Ecto neural progenitor cell (in vitro differentiated cells): ENCODE measurements at regions not wholly inside any gene's neighbourhood (a gene's known extent, or its start where the extent isn't known, plus 50 kb on each side); places are given as distances from the start of the nearest gene placed in this dataset.
"Not testable (repeated sequence)": the region's sequence is repeated elsewhere in the genome, so short reads cannot be mapped to it uniquely, and the experiment has no call there.

ENCODE experiments used
- DNase-seq: peaks from one replicate; pipeline ENCODE4 v3.0.0-alpha.2; 2018; ENCODE audit warnings: low spot score

DNA sequence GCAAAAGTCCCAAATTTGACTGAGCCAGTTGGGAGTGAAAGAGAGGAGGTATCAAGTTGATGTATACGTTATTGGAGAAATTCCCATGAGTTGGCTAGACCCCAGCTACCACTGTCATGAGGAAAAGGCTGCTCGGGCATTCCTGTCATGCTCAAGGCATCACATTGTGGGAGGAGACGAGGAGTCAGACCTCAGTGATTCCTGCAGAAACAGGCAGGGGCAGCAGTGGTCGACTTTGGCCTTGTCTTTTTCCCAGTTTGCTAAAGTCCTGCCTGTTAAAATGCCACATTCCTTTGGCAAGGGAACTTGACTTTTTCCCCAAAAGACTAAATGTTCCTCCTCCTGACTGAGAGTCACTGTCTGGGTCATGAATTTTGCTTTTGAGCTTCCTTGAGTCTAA lies 295.5 kb upstream of the HS3ST5 start:
- DNase-seq, result no peak

DNA sequence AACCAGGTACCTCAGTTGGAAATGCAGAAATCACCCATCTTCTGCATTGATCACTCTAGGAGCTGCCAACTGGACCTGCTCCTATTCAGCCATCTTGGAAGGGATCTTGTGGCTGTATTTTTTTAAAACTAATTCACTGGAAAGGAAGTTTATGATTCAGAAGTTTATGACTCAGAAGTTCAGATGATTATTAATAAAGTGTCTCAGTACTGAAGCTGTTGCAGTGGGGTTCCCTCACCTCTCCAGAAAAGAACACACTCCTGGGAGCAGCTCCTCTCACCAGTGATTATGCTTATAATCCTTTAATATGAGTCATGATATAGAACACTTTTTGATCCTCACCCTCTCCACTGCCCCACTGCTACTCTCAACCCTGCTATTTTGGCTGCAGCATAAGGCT lies 291.2 kb upstream of the HS3ST5 start:
- DNase-seq, result no peak

GRCh38 chr6:114626226-114626625 lies 283.4 kb upstream of the HS3ST5 start:
- DNase-seq, result not testable (repeated sequence)

GRCh38 chr6:114619621-114620200 lies 276.9 kb upstream of the HS3ST5 start:
- no peak for DNase-seq

GRCh38 chr6:114611696-114612095 lies 268.9 kb upstream of the HS3ST5 start:
- no peak for DNase-seq

GRCh38 chr6:114608091-114608490 lies 265.3 kb upstream of the HS3ST5 start:
- DNase-seq, result no peak

GRCh38 chr6:114605656-114606055 lies 262.8 kb upstream of the HS3ST5 start:
- DNase-seq, result no peak

GRCh38 chr6:114600381-114600780 lies 257.6 kb upstream of the HS3ST5 start:
- no peak for DNase-seq

GRCh38 chr6:114595591-114595990 lies 252.8 kb upstream of the HS3ST5 start:
- DNase-seq, result no peak

- no peak for DNase-seq
Observed at GRCh38 chr6:114595186-114595585, 252.4 kb upstream of the HS3ST5 start.

GRCh38 chr6:114592506-114592905 lies 249.7 kb upstream of the HS3ST5 start:
- DNase-seq, result no peak

- DNase-seq, result no peak
Observed at GRCh38 chr6:114588726-114589125, 245.9 kb upstream of the HS3ST5 start.

GRCh38 chr6:114586298-114586697 lies 243.5 kb upstream of the HS3ST5 start:
- DNase-seq, result no peak

GRCh38 chr6:114581293-114581692 lies 238.5 kb upstream of the HS3ST5 start:
- DNase-seq, result no peak

GRCh38 chr6:114580882-114581281 lies 238.1 kb upstream of the HS3ST5 start:
- DNase-seq, result no peak

DNA sequence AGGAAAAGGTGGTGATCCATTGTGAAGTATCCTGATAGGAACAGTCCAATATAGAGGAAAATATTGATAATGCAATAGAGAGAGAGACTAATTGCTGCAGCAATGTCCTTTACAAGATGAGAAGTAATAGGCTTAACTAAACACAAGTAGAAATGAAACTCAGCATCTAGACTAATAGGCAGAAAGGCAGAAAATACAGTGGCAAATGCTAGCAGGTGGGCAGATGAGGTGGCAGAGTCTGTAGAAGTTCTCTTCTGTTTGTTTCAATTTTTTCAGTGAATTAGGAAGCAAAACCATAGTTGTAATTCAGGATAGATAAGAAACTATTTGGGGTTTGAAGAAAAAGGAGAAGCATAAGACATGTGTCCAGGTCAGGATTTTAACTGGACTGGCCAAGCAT lies 236.7 kb upstream of the HS3ST5 start:
- no peak for DNase-seq

DNA sequence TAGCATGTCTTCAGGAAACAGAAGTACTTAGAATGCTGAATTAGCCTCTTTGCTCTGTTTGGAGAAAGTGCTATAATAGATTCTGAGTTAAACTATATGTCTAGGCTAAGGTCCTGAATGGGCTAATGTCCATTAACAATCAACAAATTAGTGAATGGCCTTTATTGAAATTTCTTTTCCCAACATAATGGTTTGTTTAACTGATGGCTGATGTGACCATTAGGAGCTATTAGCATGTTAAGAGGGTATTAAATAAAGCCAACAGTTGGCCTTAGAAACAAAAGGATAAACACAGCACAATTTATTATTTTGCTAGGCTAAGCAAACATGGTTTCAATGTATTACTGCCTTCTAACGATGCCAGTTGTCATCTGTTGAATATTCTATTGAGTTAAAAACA lies 234.3 kb upstream of the HS3ST5 start:
- no peak for DNase-seq

DNA sequence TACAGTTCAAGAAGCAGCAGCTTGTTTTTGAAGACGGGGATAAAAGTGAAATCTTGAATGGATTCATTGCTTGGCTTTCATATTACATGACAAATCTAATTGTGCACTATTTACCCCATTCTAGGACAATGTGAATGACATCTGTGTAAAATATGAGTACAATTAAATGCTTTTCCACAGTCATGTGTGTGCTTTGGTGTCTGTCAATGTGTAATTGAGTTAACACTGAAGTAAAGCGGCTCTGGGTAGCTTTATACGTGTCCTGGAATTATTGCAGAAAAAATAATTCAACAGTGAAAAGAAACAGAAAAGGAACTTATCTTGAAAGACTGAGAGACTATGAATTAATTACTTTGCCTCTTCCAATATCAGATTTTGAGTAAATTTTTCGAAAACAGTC lies 233.5 kb upstream of the HS3ST5 start:
- no peak for DNase-seq

GRCh38 chr6:114569669-114570068 lies 226.8 kb upstream of the HS3ST5 start:
- DNase-seq, result no peak

DNA sequence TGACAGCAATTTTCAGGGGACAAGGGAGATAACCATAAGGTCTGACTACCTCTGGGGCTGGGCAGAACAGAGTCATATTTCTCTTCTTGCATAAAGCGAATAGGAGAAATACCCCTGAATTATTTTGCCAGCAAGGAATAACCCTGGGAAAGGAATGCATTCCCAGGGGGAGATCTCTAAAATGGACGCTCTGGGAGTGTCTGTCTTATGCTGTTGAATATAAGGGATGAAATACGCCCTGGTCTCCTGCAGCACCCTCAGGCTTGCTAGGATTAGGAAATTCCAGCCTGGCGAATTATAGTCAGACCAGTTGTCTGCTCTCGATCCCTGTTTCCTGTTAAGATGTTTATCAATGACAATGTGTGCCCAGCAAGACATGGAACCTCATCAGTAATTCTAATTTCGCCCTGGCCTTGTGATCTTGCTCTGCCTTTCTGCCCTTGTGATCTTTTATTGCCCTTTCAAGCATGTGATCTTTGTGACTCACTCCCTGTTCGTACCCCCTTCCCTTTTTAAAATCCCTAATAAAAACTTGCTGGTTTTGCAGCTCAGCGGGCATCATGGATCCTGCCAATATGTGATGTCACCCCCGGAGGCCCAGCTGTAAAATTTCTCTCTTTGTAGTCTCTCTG lies 221.6 kb upstream of the HS3ST5 start:
- DNase-seq, result no peak

- no peak for DNase-seq
Observed at GRCh38 chr6:114559419-114559818, 216.6 kb upstream of the HS3ST5 start.

DNA sequence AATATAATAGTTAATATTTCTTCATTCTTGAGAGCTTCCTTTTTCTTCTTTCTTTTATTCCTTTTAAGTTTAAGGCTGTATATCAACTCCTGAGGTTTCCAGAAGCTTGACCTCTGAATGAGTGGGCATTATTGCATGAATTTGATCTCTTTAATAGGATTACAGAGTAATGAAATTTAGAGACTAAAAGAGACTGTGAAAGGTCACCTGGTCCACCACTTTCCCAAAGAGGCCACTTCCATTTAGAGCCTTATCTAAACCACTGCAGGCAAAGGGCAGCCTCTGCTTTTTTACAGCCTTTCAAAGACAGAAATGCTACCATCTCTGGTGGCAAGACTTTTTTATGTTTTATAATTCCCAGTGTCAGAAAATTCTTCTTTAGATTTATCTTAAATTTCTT lies 215.3 kb upstream of the HS3ST5 start:
- no peak for DNase-seq

- DNase-seq, result no peak
Observed at GRCh38 chr6:114556846-114557488, 214.1 kb upstream of the HS3ST5 start.

DNA sequence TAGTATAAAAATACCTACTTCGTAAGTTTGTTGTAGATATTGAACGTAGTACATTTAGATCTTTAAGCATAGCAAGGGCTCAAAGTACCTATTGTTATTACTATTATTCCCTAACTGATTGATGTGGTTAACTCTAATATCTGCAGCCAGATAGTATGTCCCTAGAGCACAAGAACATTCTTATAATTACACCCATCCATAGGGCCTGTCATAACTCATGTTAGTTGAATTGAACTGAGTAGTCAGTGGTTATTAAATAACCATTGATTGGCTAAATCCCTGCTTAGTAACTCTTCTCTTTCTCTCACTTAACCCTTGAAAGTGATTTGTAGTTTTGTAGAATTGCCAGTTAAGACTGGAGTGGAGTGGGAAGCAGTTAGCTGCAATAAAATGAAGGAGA lies 207.5 kb upstream of the HS3ST5 start:
- no peak for DNase-seq
